Neural progenitor cell (in vitro differentiated cells): ENCODE measurements at regions not wholly inside any gene's neighbourhood (a gene's known extent, or its start where the extent isn't known, plus 50 kb on each side); places are given as distances from the start of the nearest gene placed in this dataset.

Experiments used
- EZH2 ChIP-seq: fragments of 200-600 bp; sonication (generic); IDR thresholded peaks from 2 replicates; pipeline ENCODE4 v1.6.1; 2017; ENCODE audit warnings: antibody characterized with exemption, mild to moderate bottlenecking, moderate library complexity
- EZH2phosphoT487 ChIP-seq: fragments of 200-600 bp; sonication (generic); IDR thresholded peaks from 2 replicates; pipeline ENCODE4 v1.6.1; 2017; ENCODE audit warnings: antibody characterized with exemption
- TF ChIP-seq, protein P1 (sequence below): fragments of 200-600 bp; sonication (generic); IDR thresholded peaks from 2 replicates; pipeline ENCODE4 v1.5.1; 2017; ENCODE audit warnings: antibody characterized with exemption, mild to moderate bottlenecking

DNA sequence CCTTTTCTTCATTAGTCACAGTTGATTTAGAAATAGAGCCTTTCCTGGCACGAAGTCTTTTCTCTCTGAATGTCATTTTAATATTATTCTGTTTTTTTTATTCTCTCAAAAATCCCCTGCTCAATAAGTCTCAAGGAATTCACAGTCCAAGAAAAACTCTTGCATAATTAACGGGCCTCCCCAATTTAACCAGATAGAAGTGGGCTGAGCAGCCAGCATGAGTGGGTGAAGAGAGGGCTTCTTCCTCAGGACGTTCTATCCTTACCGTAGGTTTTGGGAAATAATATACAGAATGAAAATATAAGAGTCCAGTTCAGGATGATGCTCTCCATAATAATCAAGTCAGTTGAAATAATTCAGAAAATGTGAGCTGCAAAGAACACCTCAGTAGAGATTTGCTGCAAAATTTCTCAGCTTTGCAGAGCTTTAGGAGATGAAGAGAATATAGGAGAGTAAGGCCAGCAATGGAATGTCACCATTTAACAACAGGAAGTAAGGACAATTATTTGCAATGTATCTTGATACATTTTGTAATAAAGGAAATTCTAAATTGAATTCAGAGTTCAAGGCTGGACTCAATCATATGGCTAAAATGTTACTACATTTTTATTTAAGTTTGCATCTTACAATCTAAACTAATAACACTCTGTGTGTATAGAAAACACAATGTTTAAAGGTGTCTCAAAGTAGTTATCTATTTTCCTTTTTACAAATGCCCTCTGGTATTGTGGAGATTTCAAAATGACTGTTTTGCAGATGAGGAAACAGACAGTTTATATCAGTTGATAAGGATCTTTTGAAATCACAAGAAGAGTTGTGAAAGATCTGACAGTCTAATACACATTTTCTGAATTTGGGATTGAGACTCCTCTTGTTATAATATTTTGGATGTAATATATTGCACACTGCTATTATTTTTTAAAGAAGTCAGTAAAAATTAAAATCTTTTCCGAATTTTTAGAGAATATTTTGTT is 1724.1 kb upstream of the SEL1L start:
- TF ChIP-seq, protein P1, sequence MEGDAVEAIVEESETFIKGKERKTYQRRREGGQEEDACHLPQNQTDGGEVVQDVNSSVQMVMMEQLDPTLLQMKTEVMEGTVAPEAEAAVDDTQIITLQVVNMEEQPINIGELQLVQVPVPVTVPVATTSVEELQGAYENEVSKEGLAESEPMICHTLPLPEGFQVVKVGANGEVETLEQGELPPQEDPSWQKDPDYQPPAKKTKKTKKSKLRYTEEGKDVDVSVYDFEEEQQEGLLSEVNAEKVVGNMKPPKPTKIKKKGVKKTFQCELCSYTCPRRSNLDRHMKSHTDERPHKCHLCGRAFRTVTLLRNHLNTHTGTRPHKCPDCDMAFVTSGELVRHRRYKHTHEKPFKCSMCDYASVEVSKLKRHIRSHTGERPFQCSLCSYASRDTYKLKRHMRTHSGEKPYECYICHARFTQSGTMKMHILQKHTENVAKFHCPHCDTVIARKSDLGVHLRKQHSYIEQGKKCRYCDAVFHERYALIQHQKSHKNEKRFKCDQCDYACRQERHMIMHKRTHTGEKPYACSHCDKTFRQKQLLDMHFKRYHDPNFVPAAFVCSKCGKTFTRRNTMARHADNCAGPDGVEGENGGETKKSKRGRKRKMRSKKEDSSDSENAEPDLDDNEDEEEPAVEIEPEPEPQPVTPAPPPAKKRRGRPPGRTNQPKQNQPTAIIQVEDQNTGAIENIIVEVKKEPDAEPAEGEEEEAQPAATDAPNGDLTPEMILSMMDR, result no peak
- TF ChIP-seq EZH2phosphoT487 (no peak), EZH2 (no peak)
